NOMO-1 treated with DMSO at 0.1 percent for 48 hours (cell line): ENCODE measurements at regions not wholly inside any gene's neighbourhood (a gene's known extent, or its start where the extent isn't known, plus 50 kb on each side); places are given as distances from the start of the nearest gene placed in this dataset.
"Not testable (repeated sequence)": the region's sequence is repeated elsewhere in the genome, so short reads cannot be mapped to it uniquely, and the experiment has no call there.

Experiments used
- DNase-seq: peaks from one replicate; lab custom pipeline; 2025; ENCODE audit not compliant: unreplicated experiment; lab: John Stamatoyannopoulos, UW

DNA sequence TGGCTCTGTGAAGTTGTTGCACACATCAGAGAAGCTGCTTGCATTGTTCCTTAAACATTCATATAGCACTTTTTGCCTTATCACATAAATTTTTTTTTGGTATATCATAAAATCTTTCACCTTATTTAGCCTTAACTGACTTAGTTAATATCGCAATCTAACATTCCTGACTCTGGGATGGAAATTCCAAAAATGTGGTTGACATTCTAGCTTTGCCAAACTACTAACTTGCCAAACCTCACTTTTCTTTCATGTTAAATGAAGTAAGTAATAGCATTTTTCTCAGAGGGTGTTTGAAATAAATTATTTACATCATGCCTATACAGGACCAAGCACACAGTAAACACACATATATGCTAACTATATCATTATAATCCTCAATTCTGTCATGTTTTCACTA is 736.9 kb upstream of the PCDH9 start:
- no peak for DNase-seq

DNA sequence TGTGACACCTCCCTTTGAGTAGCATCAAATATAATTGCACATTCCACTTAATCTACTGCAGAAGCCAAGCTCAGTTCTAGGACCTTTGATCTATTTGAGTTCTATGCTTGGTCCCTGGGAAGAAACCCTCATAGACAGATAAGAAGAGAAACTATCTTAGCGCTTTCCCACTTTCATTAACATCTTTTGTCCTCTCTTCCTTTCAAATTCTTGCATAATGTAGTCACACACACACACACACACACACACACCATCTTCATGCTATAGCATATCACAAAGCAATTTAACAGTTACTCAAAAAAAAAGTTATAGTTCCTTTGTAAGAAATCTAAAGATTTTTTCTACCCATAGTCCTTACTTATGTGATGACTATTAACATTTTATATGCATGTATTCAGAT is 735.9 kb upstream of the PCDH9 start:
- no peak for DNase-seq

GRCh38 chr13:67964986-67965385 is 734.9 kb upstream of the PCDH9 start:
- no peak for DNase-seq

GRCh38 chr13:67964091-67964490 is 734.0 kb upstream of the PCDH9 start:
- DNase-seq = no peak

DNA sequence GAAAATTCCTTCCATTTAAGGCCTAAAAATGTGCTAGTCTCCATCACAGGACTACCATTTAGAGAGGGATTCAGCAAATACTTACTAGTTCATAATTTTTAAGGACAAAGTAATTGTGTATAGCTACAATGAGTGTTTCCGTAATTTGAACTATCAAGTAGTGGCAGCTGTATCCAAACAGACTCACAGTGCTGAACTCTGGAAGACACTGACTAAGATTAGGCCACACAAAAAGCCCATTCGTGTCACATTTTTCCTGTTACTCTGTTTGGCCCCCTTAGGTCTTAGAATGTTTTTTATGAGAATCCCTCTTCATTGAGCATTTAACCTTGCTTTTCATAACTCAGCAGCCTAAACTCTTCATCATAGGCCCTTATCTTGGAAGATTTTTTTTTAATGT is 731.2 kb upstream of the PCDH9 start:
- DNase-seq = no peak

GRCh38 chr13:67951431-67951830 is 721.3 kb upstream of the PCDH9 start:
- DNase-seq = no peak

GRCh38 chr13:67950603-67951002 is 720.5 kb upstream of the PCDH9 start:
- DNase-seq = no peak

- no peak for DNase-seq
Observed at GRCh38 chr13:67946131-67946530, 716.0 kb upstream of the PCDH9 start.

- DNase-seq = no peak
Observed at GRCh38 chr13:67943116-67943515, 713.0 kb upstream of the PCDH9 start.

DNA sequence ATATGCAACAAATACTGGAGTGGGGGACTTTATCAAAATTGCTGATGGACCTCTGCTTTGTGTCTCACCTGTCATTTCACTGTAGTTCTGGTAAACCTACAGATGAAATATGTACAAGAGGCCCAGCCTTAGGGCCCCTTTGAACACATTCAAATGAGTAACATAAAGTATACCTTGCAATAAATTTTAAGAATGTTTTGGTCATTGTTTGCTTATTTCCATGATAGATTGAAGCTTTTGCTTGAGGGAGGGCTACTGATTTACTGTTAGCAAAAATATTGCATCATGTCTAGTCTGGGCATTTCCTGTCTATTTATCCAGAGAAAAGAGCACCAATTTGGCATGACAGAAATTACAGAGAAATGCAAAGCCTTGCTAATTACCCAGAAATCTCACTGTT is 705.5 kb upstream of the PCDH9 start:
- no peak for DNase-seq

DNA sequence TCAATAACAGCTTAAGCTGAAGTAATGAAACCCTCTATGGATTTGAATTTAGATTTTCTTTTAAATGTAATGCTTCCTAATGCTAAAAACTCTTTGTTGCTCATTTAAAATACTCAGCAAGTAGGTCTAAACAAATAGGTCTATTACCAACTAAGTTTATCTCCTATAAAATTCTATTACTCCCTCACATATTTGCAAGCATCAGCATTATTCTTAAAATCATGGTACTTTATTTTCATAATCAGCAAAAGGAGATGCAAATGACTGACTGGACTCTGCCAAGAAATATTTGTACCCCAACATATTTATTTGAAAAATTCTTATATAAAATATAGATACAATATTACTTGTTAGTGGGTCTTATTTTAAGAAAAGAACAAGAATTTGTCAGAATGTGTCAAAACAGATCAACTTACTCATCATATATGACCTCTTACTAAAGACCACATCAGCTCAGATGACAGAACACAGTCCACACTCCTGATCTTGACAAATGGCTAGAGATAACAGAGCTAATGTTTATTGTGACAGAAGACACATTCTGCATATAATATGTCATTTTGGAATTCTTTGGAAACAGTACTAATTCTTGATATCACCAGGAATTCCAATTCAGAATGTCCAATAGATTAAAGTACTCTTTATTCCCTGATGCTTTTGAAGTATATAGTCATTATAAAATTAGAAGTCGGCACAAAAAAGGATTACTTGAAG is 704.6 kb upstream of the PCDH9 start:
- no peak for DNase-seq

- DNase-seq = no peak
Observed at GRCh38 chr13:67932991-67933390, 702.9 kb upstream of the PCDH9 start.

- DNase-seq = no peak
Observed at GRCh38 chr13:67917291-67917987, 687.3 kb upstream of the PCDH9 start.

- peak; percentile 4 for DNase-seq
Observed at GRCh38 chr13:67916650-67917049, 686.5 kb upstream of the PCDH9 start.

GRCh38 chr13:67914535-67914934 is 684.4 kb upstream of the PCDH9 start:
- DNase-seq = no peak

GRCh38 chr13:67902960-67903359 is 672.8 kb upstream of the PCDH9 start:
- not testable (repeated sequence) for DNase-seq

DNA sequence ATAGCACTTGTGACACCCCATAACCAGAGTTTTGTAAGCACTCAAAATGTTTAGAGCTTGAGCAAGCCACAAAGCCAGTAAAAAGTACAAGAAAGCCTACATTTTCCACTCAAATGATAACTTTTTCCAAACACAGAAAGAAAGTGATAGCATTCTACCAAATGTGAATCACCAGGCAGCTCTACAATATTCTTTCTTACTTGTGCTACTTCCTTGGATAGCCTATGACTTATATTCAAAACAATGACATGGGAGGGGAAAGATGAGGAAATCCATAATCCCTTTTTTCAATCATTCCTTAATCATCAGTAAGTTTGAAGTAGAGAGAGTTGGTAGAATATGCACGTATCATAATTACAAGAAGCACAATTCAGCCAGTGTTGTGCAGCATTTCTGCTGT is 650.8 kb upstream of the PCDH9 start:
- no peak for DNase-seq

- no peak for DNase-seq
Observed at GRCh38 chr13:67878376-67878775, 648.2 kb upstream of the PCDH9 start.

- no peak for DNase-seq
Observed at GRCh38 chr13:67877031-67877430, 646.9 kb upstream of the PCDH9 start.

DNA sequence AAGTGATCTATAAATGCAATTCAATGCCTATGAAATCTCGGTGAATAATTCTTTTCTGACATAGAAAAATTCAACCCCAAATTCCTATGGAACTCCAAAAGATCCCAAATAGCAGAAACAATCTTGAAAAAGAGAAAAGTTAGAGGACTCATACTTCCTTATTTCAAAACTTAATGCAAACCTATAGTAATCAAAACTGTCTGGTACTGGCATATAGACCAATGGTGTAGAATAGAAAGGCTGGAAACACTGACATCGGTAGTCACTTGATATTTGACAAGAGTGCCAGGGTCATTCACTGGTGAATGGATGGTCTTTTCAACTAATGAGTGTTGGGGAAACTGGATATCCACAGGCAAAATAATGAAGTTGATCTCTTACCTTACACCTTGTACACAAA is 637.1 kb upstream of the PCDH9 start:
- DNase-seq = no peak

GRCh38 chr13:67860315-67860714 is 630.2 kb upstream of the PCDH9 start:
- no peak for DNase-seq

DNA sequence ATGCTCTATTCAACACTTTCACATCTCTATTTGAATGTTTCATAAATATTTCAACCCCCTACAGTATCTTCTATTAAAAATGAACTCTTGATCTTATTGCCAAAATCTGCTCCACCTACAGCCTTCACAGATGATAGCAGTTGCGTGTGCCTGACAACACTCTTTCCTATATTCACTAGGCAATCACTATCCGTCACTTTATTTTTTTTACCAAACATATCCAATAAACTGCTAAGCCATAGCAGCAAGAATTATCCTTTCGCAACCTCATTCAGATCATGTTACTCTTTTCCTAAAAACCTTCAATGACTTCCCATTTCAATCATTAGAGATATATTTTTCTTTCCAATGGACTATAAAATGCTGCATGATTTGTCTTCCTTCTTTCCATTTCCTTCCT is 629.8 kb upstream of the PCDH9 start:
- DNase-seq = no peak
